ENCODE measurements at regions not wholly inside any gene's neighbourhood (a gene's known extent, or its start where the extent isn't known, plus 50 kb on each side); places are given as distances from the start of the nearest gene placed in this dataset.

- no peak for DNase-seq (ENCODE audit: low spot score)
Measured at GRCh38 chr2:204477358-204477950, 67.8 kb upstream of the PARD3B start.

GRCh38 chr2:204479557-204479956 is 65.7 kb upstream of the PARD3B start:
- DNase-seq (ENCODE audit: low spot score): no peak

- DNase-seq (ENCODE audit: low spot score): no peak
Measured at GRCh38 chr2:204480676-204481075, 64.6 kb upstream of the PARD3B start.

GRCh38 chr2:204483608-204484081 is 61.6 kb upstream of the PARD3B start:
- DNase-seq (ENCODE audit: low spot score): peak; percentile 62

GRCh38 chr2:204486321-204486720 is 59.0 kb upstream of the PARD3B start:
- no peak for DNase-seq (ENCODE audit: low spot score)

GRCh38 chr2:204486805-204487204 is 58.5 kb upstream of the PARD3B start:
- DNase-seq (ENCODE audit: low spot score): no peak

- no peak for DNase-seq (ENCODE audit: low spot score)
Measured at GRCh38 chr2:204487447-204488229, 57.6 kb upstream of the PARD3B start.

- DNase-seq (ENCODE audit: low spot score): no peak
Measured at GRCh38 chr2:204491528-204491927, 53.7 kb upstream of the PARD3B start.

- DNase-seq (ENCODE audit: low spot score): no peak
Measured at GRCh38 chr2:204492417-204492816, 52.9 kb upstream of the PARD3B start.

GRCh38 chr2:204494681-204495080 is 50.6 kb upstream of the PARD3B start:
- no peak for DNase-seq (ENCODE audit: low spot score)

- no peak for DNase-seq (ENCODE audit: low spot score)
Measured at GRCh38 chr2:204495381-204495780, 49.9 kb upstream of the PARD3B start.

Data from SK-N-DZ (cell line).